PC-3 (cell line): ENCODE measurements at regions not wholly inside any gene's neighbourhood (a gene's known extent, or its start where the extent isn't known, plus 50 kb on each side); places are given as distances from the start of the nearest gene placed in this dataset.

Source experiments
- ATAC-seq: fragments of 200-7000 bp; cut with Tn5 transposase; 2 replicates; pipeline ENCODE4 v1.9.1; 2020; ENCODE audit warnings: mild to moderate bottlenecking, moderate library complexity
- BruUV-seq: library from RNA; stranded (reverse); fragments of 400-500 nt; replicated peaks from 2 replicates; lab custom pipeline; 2021; lab: Mats Ljungman, UMichigan
- CTCF ChIA-PET: fragments of 300-600 bp; sonication (Branson Sonifier 250); formaldehyde crosslinking; loops from one replicate; lab custom pipeline; 2022; ENCODE audit warnings: antibody characterized with exemption; lab: Charles Lee
- POLR2A ChIA-PET: fragments of 300-600 bp; sonication (Branson Sonifier 250); formaldehyde crosslinking; loops from one replicate; lab custom pipeline; 2022; ENCODE audit warnings: antibody characterized with exemption; ENCODE audit not compliant: unreplicated experiment; lab: Charles Lee
- DNase-seq: peaks from one replicate; pipeline ENCODE4 v3.0.0-alpha.2; 2015
- H2AFZ ChIP-seq: fragments of 300-600 bp; sonication (generic); 2 replicates; pipeline ENCODE4 v1.6.0; 2016; ENCODE audit warnings: antibody characterized with exemption, low read length
- H3F3A ChIP-seq: fragments of 300-600 bp; sonication (generic); one replicate; pipeline ENCODE4 v1.6.0; 2017; ENCODE audit warnings: antibody characterized with exemption, low read length, control low read depth, mild to moderate bottlenecking; ENCODE audit not compliant: unreplicated experiment
- H3K27ac ChIP-seq: fragments of 300-600 bp; sonication (generic); 2 replicates; pipeline ENCODE4 v1.5.1; 2016; ENCODE audit warnings: mild to moderate bottlenecking, low read length
- H3K27me3 ChIP-seq: fragments of 300-600 bp; sonication (generic); 2 replicates; pipeline ENCODE4 v1.6.1; 2016; ENCODE audit warnings: low read length, mixed read lengths
- H3K36me3 ChIP-seq: fragments of 300-600 bp; sonication (generic); 2 replicates; pipeline ENCODE4 v1.6.1; 2016; ENCODE audit warnings: low read depth, mixed run types, low read length, mixed read lengths
- H3K4me1 ChIP-seq: fragments of 300-600 bp; sonication (generic); 2 replicates; pipeline ENCODE4 v1.5.1; 2016; ENCODE audit warnings: low read length; ENCODE audit not compliant: insufficient read depth
- H3K4me2 ChIP-seq: fragments of 300-600 bp; sonication (generic); 2 replicates; pipeline ENCODE4 v1.6.0; 2016; ENCODE audit warnings: low read length
- H3K4me3 ChIP-seq: fragments of 300-600 bp; sonication (generic); 2 replicates; pipeline ENCODE4 v1.5.1; 2016; ENCODE audit warnings: mild to moderate bottlenecking, low read length, mixed read lengths
- H3K79me2 ChIP-seq: fragments of 300-600 bp; sonication (generic); 2 replicates; pipeline ENCODE4 v1.6.1; 2017; ENCODE audit warnings: low read length, mixed read lengths
- H3K9ac ChIP-seq: fragments of 300-600 bp; sonication (generic); 2 replicates; pipeline ENCODE4 v1.6.0; 2016; ENCODE audit warnings: mild to moderate bottlenecking, low read length
- H3K9me2 ChIP-seq: fragments of 300-600 bp; sonication (generic); replicated peaks from 2 replicates; pipeline ENCODE4 v1.6.1; 2016; ENCODE audit warnings: mixed run types, low read length, mixed read lengths
- H3K9me3 ChIP-seq: fragments of 300-600 bp; sonication (generic); 2 replicates; pipeline ENCODE4 v1.6.1; 2016; ENCODE audit warnings: low read length, mixed read lengths
- H4K20me1 ChIP-seq: fragments of 300-600 bp; sonication (generic); 2 replicates; pipeline ENCODE4 v1.6.1; 2016; ENCODE audit warnings: low read length, mixed read lengths
- CTCF ChIP-seq: fragments of 300-600 bp; sonication (generic); conservative IDR thresholded peaks from 2 replicates; pipeline ENCODE4 v1.5.1; 2017; ENCODE audit warnings: antibody characterized with exemption, low read depth, mild to moderate bottlenecking, low read length
- EZH2 ChIP-seq: fragments of 300-600 bp; sonication (generic); IDR thresholded peaks from one replicate; pipeline ENCODE4 v1.6.1; 2017; ENCODE audit warnings: antibody characterized with exemption, mild to moderate bottlenecking, low read length; ENCODE audit not compliant: unreplicated experiment
- EZH2phosphoT487 ChIP-seq: fragments of 300-600 bp; sonication (generic); IDR thresholded peaks from 2 replicates; pipeline ENCODE4 v1.6.1; 2018; ENCODE audit warnings: mild to moderate bottlenecking, antibody characterized with exemption, low read length, borderline replicate concordance
- intact Hi-C: fragments of 100-400 bp; cut with micrococcal nuclease; formaldehyde crosslinking; loops from 2 replicates; pipeline ENCODE4 v1.9.0; 2023

GRCh38 chr5:4001004-4001403 lies 405.4 kb downstream of the IRX1 start:
- no peak for DNase-seq
- peaks cover 13% of the 10 kb centered on the region; the same call in 1 of the 2 replicates for H3K9me3 ChIP-seq
- H3K27me3 ChIP-seq: no peaks in the 10 kb centered on the region
- no peak overlapping the region for H3K4me3 ChIP-seq
- ATAC-seq: no peak
- ChIA-PET CTCF (no interaction called here), POLR2A (no interaction called here)
- BruUV-seq: no TSS peak
- no peak overlapping the region for H2AFZ ChIP-seq
- no peak overlapping the region for H3K27ac ChIP-seq
- intact Hi-C loops: no loop called here
- no peak overlapping the region for H3K9ac ChIP-seq
- no peaks in the 10 kb centered on the region for H3K79me2 ChIP-seq
- H4K20me1 ChIP-seq: no peaks in the 10 kb centered on the region
- no peaks in the 10 kb centered on the region for H3K9me2 ChIP-seq
- H3K4me1 ChIP-seq: no peaks in the 10 kb centered on the region
- no peaks in the 10 kb centered on the region for H3F3A ChIP-seq
- no peak overlapping the region for H3K4me2 ChIP-seq
- TF ChIP-seq EZH2phosphoT487: no peak
- TF ChIP-seq CTCF: no peak
- no peak for TF ChIP-seq EZH2
- no peaks in the 10 kb centered on the region for H3K36me3 ChIP-seq

- intact Hi-C loops: no loop called here
Measured at GRCh38 chr5:4001758-4002533, 406.3 kb downstream of the IRX1 start.

More at GRCh38 chr5:4001758-4002533, 406.3 kb downstream of the IRX1 start:
- CTCF ChIA-PET: no interaction called here
- H3F3A ChIP-seq: no peaks in the 10 kb centered on the region
- no peaks in the 10 kb centered on the region for H4K20me1 ChIP-seq
- POLR2A ChIA-PET: no interaction called here
- H3K4me3 ChIP-seq: no peak overlapping the region
- no peak overlapping the region for H3K27ac ChIP-seq
- TF ChIP-seq EZH2phosphoT487: no peak
- TF ChIP-seq EZH2: no peak
- TF ChIP-seq CTCF: no peak
- DNase-seq (no peak), ATAC-seq (no peak)
- H3K4me1 ChIP-seq: no peaks in the 10 kb centered on the region
- H3K9ac ChIP-seq: no peak overlapping the region
- H3K9me3 ChIP-seq: peaks cover 13% of the 10 kb centered on the region; the same call in 1 of the 2 replicates
- H3K36me3 ChIP-seq: no peaks in the 10 kb centered on the region
- H3K27me3 ChIP-seq: no peaks in the 10 kb centered on the region
- H3K9me2 ChIP-seq: no peaks in the 10 kb centered on the region
- no peak overlapping the region for H3K4me2 ChIP-seq
- H2AFZ ChIP-seq: no peak overlapping the region
- no TSS peak for BruUV-seq
- no peaks in the 10 kb centered on the region for H3K79me2 ChIP-seq
